ENCODE measurements at regions not wholly inside any gene's neighbourhood (a gene's known extent, or its start where the extent isn't known, plus 50 kb on each side); places are given as distances from the start of the nearest gene placed in this dataset.

DNA sequence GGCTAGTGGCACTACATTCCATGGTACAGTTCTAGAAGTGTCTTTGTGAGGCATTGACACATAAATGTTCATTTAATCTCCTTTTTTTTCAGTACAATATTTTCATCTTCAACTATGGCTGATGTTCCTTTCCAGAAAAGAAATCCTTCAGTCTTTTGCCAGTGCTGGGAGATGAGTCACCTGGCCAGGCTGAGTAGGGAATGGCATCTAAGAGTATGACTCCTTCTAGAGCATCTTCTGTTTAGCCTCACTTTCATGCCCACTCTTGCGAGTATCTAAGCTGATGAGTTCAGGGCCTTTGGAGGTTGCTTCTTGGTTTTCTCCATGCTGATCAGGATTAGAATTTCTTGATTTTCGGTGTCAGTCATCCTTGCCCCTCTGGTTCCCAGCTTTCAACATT lies 124.4 kb downstream of the SLC28A3 start:
- BruUV-seq (replicated peaks), result no TSS peak
- ChIA-PET CTCF (no interaction called here), POLR2A (ENCODE audit: low non-redundant PET) (no interaction called here)
- intact Hi-C loops (cut with micrococcal nuclease; ENCODE audit: unreplicated experiment), result no loop called here
- H3K9me3 ChIP-seq (ENCODE audit: low read depth, low read length, poor library complexity, severe bottlenecking), result no peaks in the 10 kb centered on the region
- no peak overlapping the region for H3K27ac ChIP-seq (ENCODE audit: low read depth, low read length, poor library complexity, severe bottlenecking)
- H3K4me3 ChIP-seq (ENCODE audit: low read depth, low read length, poor library complexity, severe bottlenecking), result no peak overlapping the region
- no peak for DNase-seq (ENCODE audit: low spot score)
- H3K4me1 ChIP-seq (ENCODE audit: insufficient read depth, low read length, poor library complexity, severe bottlenecking), result no peaks in the 10 kb centered on the region
- no peaks in the 10 kb centered on the region for H3K36me3 ChIP-seq (ENCODE audit: insufficient read depth, low read length, poor library complexity, severe bottlenecking)
- TF ChIP-seq, protein P1, sequence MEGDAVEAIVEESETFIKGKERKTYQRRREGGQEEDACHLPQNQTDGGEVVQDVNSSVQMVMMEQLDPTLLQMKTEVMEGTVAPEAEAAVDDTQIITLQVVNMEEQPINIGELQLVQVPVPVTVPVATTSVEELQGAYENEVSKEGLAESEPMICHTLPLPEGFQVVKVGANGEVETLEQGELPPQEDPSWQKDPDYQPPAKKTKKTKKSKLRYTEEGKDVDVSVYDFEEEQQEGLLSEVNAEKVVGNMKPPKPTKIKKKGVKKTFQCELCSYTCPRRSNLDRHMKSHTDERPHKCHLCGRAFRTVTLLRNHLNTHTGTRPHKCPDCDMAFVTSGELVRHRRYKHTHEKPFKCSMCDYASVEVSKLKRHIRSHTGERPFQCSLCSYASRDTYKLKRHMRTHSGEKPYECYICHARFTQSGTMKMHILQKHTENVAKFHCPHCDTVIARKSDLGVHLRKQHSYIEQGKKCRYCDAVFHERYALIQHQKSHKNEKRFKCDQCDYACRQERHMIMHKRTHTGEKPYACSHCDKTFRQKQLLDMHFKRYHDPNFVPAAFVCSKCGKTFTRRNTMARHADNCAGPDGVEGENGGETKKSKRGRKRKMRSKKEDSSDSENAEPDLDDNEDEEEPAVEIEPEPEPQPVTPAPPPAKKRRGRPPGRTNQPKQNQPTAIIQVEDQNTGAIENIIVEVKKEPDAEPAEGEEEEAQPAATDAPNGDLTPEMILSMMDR (conservative IDR thresholded peaks at IDR 0.05; ENCODE audit: low read depth, low read length), result no peak
- TF ChIP-seq EZH2 (IDR thresholded peaks at IDR 0.05; ENCODE audit: borderline replicate concordance, low read depth, low read length, poor library complexity, severe bottlenecking), result no peak
- no peaks in the 10 kb centered on the region for H3K27me3 ChIP-seq (replicated peaks; ENCODE audit: insufficient read depth, low read depth, low read length, poor library complexity)

DNA sequence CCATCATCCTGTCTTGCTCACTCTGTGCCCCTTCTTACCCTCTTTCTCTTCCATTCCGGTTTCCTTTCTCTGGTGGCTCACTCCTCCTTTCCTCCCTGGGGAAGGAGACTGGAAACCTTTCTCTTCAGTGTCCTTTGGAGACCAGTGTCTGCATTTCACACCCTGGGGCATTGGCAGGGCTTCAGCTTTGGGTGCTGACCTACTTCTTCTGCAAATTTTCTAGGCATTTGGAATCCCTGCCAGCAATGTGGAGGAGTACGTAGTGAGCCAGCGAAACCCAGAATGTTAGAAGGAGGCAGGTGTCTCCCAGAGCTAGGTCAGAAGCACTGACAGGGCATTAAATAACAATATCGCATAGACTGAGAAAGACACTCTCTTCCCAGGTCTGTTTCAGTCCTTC lies 122.2 kb downstream of the SLC28A3 start:
- H3K36me3 ChIP-seq (ENCODE audit: insufficient read depth, low read length, poor library complexity, severe bottlenecking), result no peaks in the 10 kb centered on the region
- no TSS peak for BruUV-seq (replicated peaks)
- DNase-seq (ENCODE audit: low spot score), result no peak
- intact Hi-C loops (cut with micrococcal nuclease; ENCODE audit: unreplicated experiment), result no loop called here
- H3K27ac ChIP-seq (ENCODE audit: low read depth, low read length, poor library complexity, severe bottlenecking), result no peak overlapping the region
- no peak overlapping the region for H3K4me3 ChIP-seq (ENCODE audit: low read depth, low read length, poor library complexity, severe bottlenecking)
- ChIA-PET CTCF (no interaction called here), POLR2A (ENCODE audit: low non-redundant PET) (no interaction called here)
- no peaks in the 10 kb centered on the region for H3K27me3 ChIP-seq (replicated peaks; ENCODE audit: insufficient read depth, low read depth, low read length, poor library complexity)
- no peaks in the 10 kb centered on the region for H3K4me1 ChIP-seq (ENCODE audit: insufficient read depth, low read length, poor library complexity, severe bottlenecking)
- TF ChIP-seq EZH2 (IDR thresholded peaks at IDR 0.05; ENCODE audit: borderline replicate concordance, low read depth, low read length, poor library complexity, severe bottlenecking), result no peak
- TF ChIP-seq, protein P1 (conservative IDR thresholded peaks at IDR 0.05; ENCODE audit: low read depth, low read length), result no peak
- no peaks in the 10 kb centered on the region for H3K9me3 ChIP-seq (ENCODE audit: low read depth, low read length, poor library complexity, severe bottlenecking)

DNA sequence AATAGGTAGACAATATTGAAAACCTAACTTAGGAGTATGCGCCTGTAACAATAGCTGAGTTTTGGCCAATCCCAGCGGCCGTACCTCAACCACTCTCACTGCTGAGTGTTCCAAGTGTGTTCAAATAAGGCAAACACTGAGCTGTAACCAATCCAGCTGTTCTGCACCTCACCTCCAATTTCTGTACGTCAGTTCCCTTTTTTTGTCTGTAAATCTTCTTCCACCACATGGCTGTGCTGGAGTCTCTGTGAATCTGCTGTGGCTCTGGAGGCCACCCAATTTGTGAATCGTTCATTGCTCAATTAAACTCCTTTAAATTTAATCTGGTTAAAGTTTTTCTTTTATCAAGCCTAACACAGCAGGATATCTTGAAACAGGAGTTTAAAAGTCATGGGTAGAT lies 116.3 kb downstream of the SLC28A3 start:
- H3K27me3 ChIP-seq (replicated peaks; ENCODE audit: insufficient read depth, low read depth, low read length, poor library complexity), result no peaks in the 10 kb centered on the region
- no peaks in the 10 kb centered on the region for H3K9me3 ChIP-seq (ENCODE audit: low read depth, low read length, poor library complexity, severe bottlenecking)
- intact Hi-C loops (cut with micrococcal nuclease; ENCODE audit: unreplicated experiment), result no loop called here
- peak; percentile 33 for DNase-seq (ENCODE audit: low spot score)
- H3K4me3 ChIP-seq (ENCODE audit: low read depth, low read length, poor library complexity, severe bottlenecking), result no peak overlapping the region
- no peak for TF ChIP-seq EZH2 (IDR thresholded peaks at IDR 0.05; ENCODE audit: borderline replicate concordance, low read depth, low read length, poor library complexity, severe bottlenecking)
- TF ChIP-seq, protein P1 (conservative IDR thresholded peaks at IDR 0.05; ENCODE audit: low read depth, low read length), result no peak
- no peaks in the 10 kb centered on the region for H3K36me3 ChIP-seq (ENCODE audit: insufficient read depth, low read length, poor library complexity, severe bottlenecking)
- ChIA-PET CTCF (interaction anchor here (0.5 kb wide), 1 partner anchor 20 kb away, joined by 3 read pairs; no protein-coding TSS in a partner anchor), POLR2A (ENCODE audit: low non-redundant PET) (interaction anchor here (0.6 kb wide), 1 partner anchor 57 kb away, joined by 8 read pairs; no protein-coding TSS in a partner anchor)
- no TSS peak for BruUV-seq (replicated peaks)
- H3K4me1 ChIP-seq (ENCODE audit: insufficient read depth, low read length, poor library complexity, severe bottlenecking), result no peaks in the 10 kb centered on the region
- H3K27ac ChIP-seq (ENCODE audit: low read depth, low read length, poor library complexity, severe bottlenecking), result no peak overlapping the region
